ENCODE measurements at regions not wholly inside any gene's neighbourhood (a gene's known extent, or its start where the extent isn't known, plus 50 kb on each side); places are given as distances from the start of the nearest gene placed in this dataset.

GRCh38 chr2:152863826-152864225, 145.4 kb downstream of the ARL6IP6 start:
- Histone ChIP-seq H3K27ac (no peak overlapping the region), H3K27me3 (ENCODE audit: insufficient read depth, low read depth) (no peaks in the 10 kb centered on the region), H4K20me1 (ENCODE audit: insufficient read depth) (no peaks in the 10 kb centered on the region), H3K36me3 (ENCODE audit: insufficient read depth) (no peaks in the 10 kb centered on the region), H3K4me3 (IDR thresholded peaks at IDR 0.05; ENCODE audit: insufficient read depth, low read depth, low read length) (no peak overlapping the region), H3K4me1 (ENCODE audit: low read depth, poor library complexity, severe bottlenecking) (no peaks in the 10 kb centered on the region), H3K79me2 (ENCODE audit: insufficient read depth, low read depth) (no peaks in the 10 kb centered on the region), H3K4me2 (no peak overlapping the region), H3K9ac (no peak overlapping the region), H2AFZ (ENCODE audit: low read depth) (no peak overlapping the region)
- no peak for TF ChIP-seq CTCF (conservative IDR thresholded peaks at IDR 0.05; ENCODE audit: low read depth, low read length)

GRCh38 chr2:152861349-152861942, 143.0 kb downstream of the ARL6IP6 start:
- Histone ChIP-seq H3K4me1 (ENCODE audit: low read depth, poor library complexity, severe bottlenecking) (no peaks in the 10 kb centered on the region), H4K20me1 (ENCODE audit: insufficient read depth) (no peaks in the 10 kb centered on the region), H2AFZ (ENCODE audit: low read depth) (no peak overlapping the region), H3K36me3 (ENCODE audit: insufficient read depth) (no peaks in the 10 kb centered on the region), H3K4me2 (no peak overlapping the region), H3K79me2 (ENCODE audit: insufficient read depth, low read depth) (no peaks in the 10 kb centered on the region), H3K9ac (no peak overlapping the region), H3K4me3 (IDR thresholded peaks at IDR 0.05; ENCODE audit: insufficient read depth, low read depth, low read length) (no peak overlapping the region), H3K27me3 (ENCODE audit: insufficient read depth, low read depth) (no peaks in the 10 kb centered on the region), H3K27ac (no peak overlapping the region)
- TF ChIP-seq CTCF (conservative IDR thresholded peaks at IDR 0.05; ENCODE audit: low read depth, low read length), result peak; percentile 95

- no peak overlapping the region for H3K27ac ChIP-seq
- no peak overlapping the region for H3K4me2 ChIP-seq
- no peaks in the 10 kb centered on the region for H4K20me1 ChIP-seq (ENCODE audit: insufficient read depth)
- no peaks in the 10 kb centered on the region for H3K27me3 ChIP-seq (ENCODE audit: insufficient read depth, low read depth)
- no peak overlapping the region for H2AFZ ChIP-seq (ENCODE audit: low read depth)
- no peak for TF ChIP-seq CTCF (conservative IDR thresholded peaks at IDR 0.05; ENCODE audit: low read depth, low read length)
- H3K36me3 ChIP-seq (ENCODE audit: insufficient read depth), result no peaks in the 10 kb centered on the region
- H3K79me2 ChIP-seq (ENCODE audit: insufficient read depth, low read depth), result no peaks in the 10 kb centered on the region
- H3K4me3 ChIP-seq (IDR thresholded peaks at IDR 0.05; ENCODE audit: insufficient read depth, low read depth, low read length), result no peak overlapping the region
- no peaks in the 10 kb centered on the region for H3K4me1 ChIP-seq (ENCODE audit: low read depth, poor library complexity, severe bottlenecking)
- no peak overlapping the region for H3K9ac ChIP-seq
Measured at GRCh38 chr2:152858594-152859265, 140.3 kb downstream of the ARL6IP6 start.

- no peak overlapping the region for H3K27ac ChIP-seq
- no peaks in the 10 kb centered on the region for H3K36me3 ChIP-seq (ENCODE audit: insufficient read depth)
- no peak overlapping the region for H3K4me2 ChIP-seq
- H3K4me3 ChIP-seq (IDR thresholded peaks at IDR 0.05; ENCODE audit: insufficient read depth, low read depth, low read length), result no peak overlapping the region
- H3K4me1 ChIP-seq (ENCODE audit: low read depth, poor library complexity, severe bottlenecking), result no peaks in the 10 kb centered on the region
- no peak overlapping the region for H3K9ac ChIP-seq
- H3K79me2 ChIP-seq (ENCODE audit: insufficient read depth, low read depth), result no peaks in the 10 kb centered on the region
- no peaks in the 10 kb centered on the region for H3K27me3 ChIP-seq (ENCODE audit: insufficient read depth, low read depth)
- no peak for TF ChIP-seq CTCF (conservative IDR thresholded peaks at IDR 0.05; ENCODE audit: low read depth, low read length)
- no peaks in the 10 kb centered on the region for H4K20me1 ChIP-seq (ENCODE audit: insufficient read depth)
- no peak overlapping the region for H2AFZ ChIP-seq (ENCODE audit: low read depth)
Measured at GRCh38 chr2:152846697-152847470, 128.5 kb downstream of the ARL6IP6 start.

Data from KMS-11 (cell line).